Stimulated activated CD4-positive, alpha-beta T cell treated with anti-CD3 and anti-CD28 coated beads, Interleukin-1b, Interleukin-23, amount 100 ng/mL, for 48 hours (primary cell): ENCODE measurements at regions not wholly inside any gene's neighbourhood (a gene's known extent, or its start where the extent isn't known, plus 50 kb on each side); places are given as distances from the start of the nearest gene placed in this dataset.
"Not testable (repeated sequence)": the region's sequence is repeated elsewhere in the genome, so short reads cannot be mapped to it uniquely, and the experiment has no call there.

Experiments used
- DNase-seq: peaks from one replicate; pipeline ENCODE4 v3.0.0-alpha.2; 2020

- no peak for DNase-seq
Observed at GRCh38 chr3:99586701-99587100, 51.7 kb upstream of the COL8A1 start.

- no peak for DNase-seq
Observed at GRCh38 chr3:99579965-99580364, 58.4 kb upstream of the COL8A1 start.

DNA sequence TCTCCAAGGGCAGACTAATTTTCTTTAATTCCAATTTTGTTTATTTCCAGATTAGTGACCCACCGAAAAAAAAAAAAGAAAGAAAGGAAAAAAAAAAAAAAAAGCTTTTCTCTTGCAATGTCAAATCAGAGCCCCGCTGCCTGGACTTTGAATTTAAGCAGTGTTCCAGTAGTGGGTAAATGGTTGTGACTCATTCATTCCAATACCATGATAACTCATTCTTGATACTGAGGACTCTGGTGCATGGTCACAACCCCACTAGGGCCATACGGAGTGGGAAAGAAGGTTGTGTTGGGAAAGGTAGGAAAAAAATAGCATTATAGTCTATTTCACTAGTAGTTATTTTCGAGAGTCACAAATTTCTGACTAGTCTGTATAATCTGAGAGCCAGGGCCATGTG is 59.1 kb upstream of the COL8A1 start:
- no peak for DNase-seq

DNA sequence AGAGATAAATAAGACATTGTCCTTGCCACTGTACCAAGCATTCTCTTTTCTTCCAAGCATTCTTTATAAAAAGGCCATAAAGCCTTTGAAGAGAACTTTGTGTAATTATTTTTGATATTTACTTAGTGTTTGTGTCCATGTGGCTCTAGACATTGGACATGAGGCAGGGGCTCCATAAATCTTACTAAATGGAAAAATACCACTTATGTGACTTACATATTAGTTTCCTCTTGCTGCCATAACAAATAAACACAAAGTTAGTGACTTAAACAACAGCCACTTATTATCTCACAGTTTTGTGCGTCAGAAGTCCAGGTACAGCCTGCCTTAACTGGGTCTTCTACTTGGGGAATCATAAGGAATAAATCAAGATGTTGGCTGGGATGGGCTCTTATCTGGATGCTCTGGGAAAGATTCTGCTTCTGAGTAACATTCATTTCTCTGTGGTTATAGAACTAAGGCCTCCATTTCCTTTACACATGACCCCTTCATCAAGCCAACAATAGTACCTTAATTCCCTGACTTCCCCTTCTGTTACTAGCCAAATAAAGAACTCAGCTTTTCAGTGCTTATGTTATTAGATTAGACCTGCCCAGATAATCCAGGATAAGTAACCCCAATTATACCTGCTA is 59.9 kb upstream of the COL8A1 start:
- no peak for DNase-seq

DNA sequence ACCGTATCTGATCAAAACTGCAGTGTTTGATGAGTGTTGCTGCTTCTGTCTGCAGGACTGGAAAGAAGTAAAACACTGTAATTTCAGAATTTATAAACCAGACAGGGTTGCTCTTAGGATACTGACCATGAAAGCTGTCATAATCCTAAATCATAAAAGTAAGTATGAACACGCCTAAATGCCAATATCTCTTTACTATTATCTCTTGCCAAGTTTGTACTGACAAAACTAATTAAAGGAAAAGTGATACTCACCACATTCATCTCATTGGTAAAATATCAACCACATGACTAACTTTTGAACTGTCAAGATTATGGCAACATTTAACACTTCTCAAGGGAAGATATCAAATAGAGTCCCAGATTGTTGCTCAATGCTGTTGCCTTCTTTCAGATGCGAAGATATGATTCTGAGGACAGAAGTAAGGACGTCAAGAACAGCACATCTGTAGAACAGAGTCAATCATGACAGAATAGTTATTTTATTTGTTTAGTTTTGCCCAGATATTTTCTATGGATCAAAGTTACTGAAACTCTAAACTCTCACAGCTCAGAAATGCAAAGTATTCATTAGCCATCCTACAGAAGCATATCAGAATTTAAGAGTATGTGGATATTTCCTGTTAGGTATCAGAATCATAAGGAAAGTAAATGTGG is 61.4 kb upstream of the COL8A1 start:
- no peak for DNase-seq

DNA sequence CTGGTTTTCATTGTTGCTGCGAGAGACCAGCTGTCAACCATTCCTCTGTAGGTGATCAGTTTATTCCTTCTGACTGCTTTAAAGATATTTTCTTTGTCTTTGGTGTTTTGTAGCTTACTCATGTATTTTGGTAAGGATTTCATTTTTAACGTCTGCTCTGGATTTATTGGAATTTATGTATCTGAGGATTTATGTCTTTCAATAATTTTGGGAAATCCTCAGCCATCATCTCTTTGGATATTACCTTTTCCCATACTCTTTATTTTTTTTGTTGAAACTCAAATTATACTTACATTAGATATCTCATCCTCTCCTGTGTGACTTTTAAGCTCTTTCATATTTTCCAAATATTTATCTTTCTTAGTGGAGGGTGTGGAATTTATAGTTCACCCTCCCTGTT is 62.7 kb upstream of the COL8A1 start:
- no peak for DNase-seq

GRCh38 chr3:99570061-99570460 is 68.3 kb upstream of the COL8A1 start:
- DNase-seq = no peak

DNA sequence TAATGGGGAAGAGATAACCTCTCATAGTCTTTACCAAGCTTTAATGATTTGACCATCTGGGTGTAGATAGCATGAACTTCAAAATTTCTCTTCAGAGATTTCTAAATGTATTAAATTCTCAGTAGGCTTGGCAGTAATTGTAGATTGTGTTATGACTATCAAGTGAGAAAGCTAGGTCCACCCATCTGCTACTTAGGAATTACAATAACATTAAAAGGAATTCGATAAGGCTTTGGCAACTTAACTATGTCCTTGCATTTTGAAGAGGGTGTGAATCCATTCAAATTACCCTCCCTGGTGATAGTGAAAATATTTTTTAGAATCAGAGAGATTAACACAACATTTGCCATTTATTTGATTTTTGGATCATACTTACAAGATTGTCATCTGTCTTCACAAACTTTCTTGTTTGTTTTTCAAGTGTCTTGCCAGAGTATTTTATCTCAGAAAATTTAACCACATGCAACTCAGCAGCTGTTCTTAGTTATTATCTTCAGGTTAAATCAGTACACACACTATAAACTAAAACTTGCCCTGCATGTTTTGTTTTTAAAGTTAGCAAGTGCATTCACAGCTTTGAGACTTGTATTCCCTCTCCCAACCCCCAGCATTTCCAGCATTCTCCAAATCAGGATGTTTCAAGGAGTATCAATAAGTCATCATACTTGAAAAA is 69.6 kb upstream of the COL8A1 start:
- DNase-seq = no peak

DNA sequence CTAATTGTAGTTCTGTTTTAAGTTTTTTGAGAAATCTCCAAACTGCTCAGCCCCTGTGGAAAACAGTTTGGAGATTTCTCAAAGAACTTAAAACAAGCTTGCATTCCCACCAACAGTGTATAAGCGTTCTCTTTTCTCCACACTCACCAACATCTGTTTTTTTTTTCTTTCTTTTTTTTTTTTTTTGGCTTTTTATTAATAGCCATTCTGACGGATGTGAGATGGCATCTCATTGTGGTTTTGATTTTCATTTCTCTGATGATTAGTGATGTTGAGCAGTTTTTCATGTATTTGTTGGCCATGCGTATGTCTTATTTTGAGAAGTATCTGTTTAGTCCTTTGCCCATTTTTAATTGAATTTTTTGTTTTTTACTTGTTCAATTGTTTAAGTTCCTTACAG is 73.1 kb upstream of the COL8A1 start:
- DNase-seq = no peak

- no peak for DNase-seq
Observed at GRCh38 chr3:99562990-99563607, 75.3 kb upstream of the COL8A1 start.

GRCh38 chr3:99562138-99562537 is 76.3 kb upstream of the COL8A1 start:
- no peak for DNase-seq

DNA sequence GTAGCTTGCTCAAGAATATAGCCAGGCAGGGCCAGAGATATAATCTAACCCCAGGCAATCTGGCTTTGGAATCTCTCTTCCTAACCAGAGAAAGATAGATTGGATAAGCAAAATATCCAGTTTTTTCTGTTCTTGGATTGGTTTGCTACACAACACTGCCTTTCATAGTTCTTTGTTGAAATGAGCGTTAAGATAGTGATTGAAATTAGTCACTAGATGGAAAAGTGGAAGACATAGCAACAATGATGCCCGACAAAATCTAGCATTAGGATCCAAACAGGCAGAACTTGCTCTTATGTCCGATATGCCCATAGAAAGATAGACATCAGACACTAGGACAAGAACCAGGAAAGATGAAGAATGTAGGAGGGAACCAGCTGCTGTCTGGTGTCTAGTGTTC is 77.3 kb upstream of the COL8A1 start:
- DNase-seq = no peak

DNA sequence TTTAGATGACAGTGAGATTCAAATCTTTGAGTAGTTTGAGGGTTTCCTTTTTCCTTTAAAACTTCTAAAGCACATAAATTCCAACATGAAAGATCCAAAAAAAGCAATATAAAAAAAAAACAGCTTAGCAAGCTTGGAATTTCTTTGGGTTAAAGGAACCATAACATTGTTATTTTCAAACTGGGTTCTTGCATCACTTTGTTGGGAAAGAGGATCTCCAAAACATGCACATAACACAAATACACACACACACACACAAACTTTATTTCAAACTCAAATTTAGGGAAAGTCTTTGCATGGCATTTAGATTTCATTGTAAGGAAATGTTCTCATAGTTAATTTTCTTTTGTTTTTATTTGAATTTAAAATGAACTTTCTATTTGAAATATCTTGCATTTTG is 79.2 kb upstream of the COL8A1 start:
- no peak for DNase-seq

DNA sequence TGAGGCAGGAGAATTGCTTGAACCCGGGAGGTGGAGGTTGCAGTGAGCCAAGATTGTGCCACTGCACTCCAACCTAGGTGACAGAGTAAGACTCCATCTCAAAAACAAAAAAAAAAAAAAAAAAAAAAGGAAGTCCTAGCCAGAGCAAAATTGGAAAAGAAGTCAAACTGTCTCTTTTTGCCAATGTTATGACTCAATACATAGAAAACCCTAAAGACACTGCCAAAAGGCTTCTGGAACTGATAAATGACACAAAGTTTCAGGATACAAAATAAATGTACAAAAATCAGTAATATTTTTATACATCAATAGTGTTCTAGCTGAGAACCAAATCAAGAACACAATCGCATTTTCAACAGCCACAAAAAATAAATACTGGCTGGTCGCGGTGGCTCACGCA is 82.5 kb upstream of the COL8A1 start:
- DNase-seq = not testable (repeated sequence)

DNA sequence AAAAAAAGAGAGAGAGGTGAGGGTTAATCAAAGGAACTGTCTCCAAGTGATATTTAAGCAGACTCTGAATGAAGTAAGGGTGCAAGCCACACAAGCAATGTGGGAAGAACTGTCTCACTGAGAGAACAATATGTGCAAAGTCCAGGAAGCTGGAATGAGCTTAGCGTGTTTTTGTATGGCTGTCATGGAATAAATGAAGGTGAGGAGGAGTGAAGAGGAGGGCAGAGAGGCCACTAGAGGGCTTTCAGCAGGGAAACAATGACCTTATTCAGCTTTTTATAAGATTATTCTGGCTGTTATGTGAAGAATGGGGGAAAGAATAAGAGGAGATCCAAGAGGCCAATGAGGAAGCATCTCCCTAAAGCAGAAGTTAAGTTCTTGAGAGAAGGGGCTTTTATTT is 86.9 kb upstream of the COL8A1 start:
- no peak for DNase-seq

GRCh38 chr3:99549957-99550603 is 88.3 kb upstream of the COL8A1 start:
- no peak for DNase-seq

GRCh38 chr3:99549220-99549619 is 89.2 kb upstream of the COL8A1 start:
- no peak for DNase-seq

GRCh38 chr3:99548674-99549073 is 89.7 kb upstream of the COL8A1 start:
- DNase-seq = no peak

DNA sequence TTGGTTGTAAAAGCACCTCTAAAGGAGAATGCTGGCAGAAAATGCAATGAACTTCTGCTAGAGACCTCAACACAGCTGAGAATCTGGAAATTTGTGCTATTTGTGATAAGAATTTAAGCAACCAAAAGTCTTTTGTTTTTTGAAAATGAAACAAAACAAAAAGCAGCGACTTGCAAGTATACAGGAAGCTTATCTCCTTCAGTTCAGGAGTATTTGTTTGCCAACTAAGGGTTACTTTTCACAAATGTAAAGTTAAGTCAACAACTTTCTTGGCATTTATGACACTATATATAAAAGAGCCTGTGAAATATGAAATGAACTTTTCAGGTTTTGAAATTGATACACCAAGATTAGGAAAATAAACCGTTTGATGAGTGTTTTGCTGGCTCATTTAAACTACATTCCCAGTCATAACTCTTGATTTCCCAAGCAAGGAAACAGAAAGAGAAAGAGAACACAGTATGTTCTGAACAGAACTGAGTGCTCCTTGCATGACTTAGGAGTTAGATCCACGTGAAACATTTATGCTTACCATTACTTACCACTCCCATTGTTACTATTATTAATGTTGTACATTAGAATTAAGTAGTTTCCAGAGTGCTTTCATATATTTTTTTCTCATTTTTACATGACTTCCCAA is 92.3 kb upstream of the COL8A1 start:
- DNase-seq = no peak

GRCh38 chr3:99544786-99545281 is 93.6 kb upstream of the COL8A1 start:
- no peak for DNase-seq

DNA sequence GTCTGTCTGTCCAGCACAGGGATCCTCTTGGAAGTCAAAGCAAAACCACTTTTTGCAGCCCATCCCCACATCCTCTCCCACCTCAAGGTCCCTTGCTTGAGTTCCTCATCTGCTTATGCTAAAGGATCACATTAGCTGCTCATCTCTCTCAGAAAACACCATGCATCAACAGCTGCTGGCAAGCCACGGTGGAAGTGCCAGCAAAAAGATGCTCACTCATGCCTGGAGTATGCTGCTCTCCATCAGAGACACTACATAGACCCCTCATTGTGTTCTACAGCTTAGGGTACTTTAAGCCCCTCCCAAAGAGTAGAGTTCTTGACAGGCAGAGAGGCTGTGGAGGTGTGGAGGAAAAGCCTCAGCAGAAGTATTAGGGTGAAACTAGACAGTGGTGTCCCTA is 94.6 kb upstream of the COL8A1 start:
- DNase-seq = no peak

- no peak for DNase-seq
Observed at GRCh38 chr3:99542767-99543518, 95.5 kb upstream of the COL8A1 start.
